K562 (cell line): ENCODE measurements at regions not wholly inside any gene's neighbourhood (a gene's known extent, or its start where the extent isn't known, plus 50 kb on each side); places are given as distances from the start of the nearest gene placed in this dataset.

ENCODE experiments used
- CBX5 ChIP-seq: IDR thresholded peaks from 2 replicates; pipeline ENCODE4 v1.6.1; 2014; ENCODE audit warnings: low read depth, borderline replicate concordance
- CTCF ChIP-seq, 3 experiments: IDR thresholded peaks in 2 of 3; conservative IDR thresholded peaks in 1 of 3; 2 replicates each; pipeline ENCODE4 v1.5.1; 2011 to 2012; ENCODE audit warnings: low read length in 3 of 3, mild to moderate bottlenecking in 3 of 3, control low read depth in 2 of 3, improper control_type of control experiment in 1 of 3, inconsistent platforms in 1 of 3, low read depth in 1 of 3, mixed read lengths in 1 of 3, moderate library complexity in 1 of 3; ENCODE audit not compliant: insufficient read depth in 2 of 3
- NELFE ChIP-seq: IDR thresholded peaks from 2 replicates; pipeline ENCODE4 v1.6.1; 2011; ENCODE audit warnings: mild to moderate bottlenecking; ENCODE audit not compliant: insufficient read depth, insufficient read length
- POLR2A ChIP-seq: fragments of 450-650 bp; conservative IDR thresholded peaks from 2 replicates; pipeline ENCODE4 v1.6.1; 2016
- POLR2AphosphoS5 ChIP-seq: IDR thresholded peaks from 2 replicates; pipeline ENCODE4 v1.6.1; 2011; ENCODE audit warnings: mild to moderate bottlenecking, low read depth, low read length, moderate library complexity; ENCODE audit not compliant: control insufficient read depth, insufficient read depth
- RAD21 ChIP-seq, 2 experiments: fragments of 250-450 bp in 1 of 2; fragments of 450-650 bp in 1 of 2; sonication (Bioruptor Pico) in 1 of 2; formaldehyde crosslinking in 1 of 2; IDR thresholded peaks in 1 of 2; conservative IDR thresholded peaks in 1 of 2; 2 replicates each; pipeline versions ENCODE4 v1.4.0 to v1.8.0; 2020 to 2022; ENCODE audit warnings: mild to moderate bottlenecking in 2 of 2, moderate library complexity in 1 of 2
- SREBF1 ChIP-seq: fragments of 150-350 bp; IDR thresholded peaks from 2 replicates; pipeline ENCODE4 v1.6.1; 2014; ENCODE audit warnings: antibody characterized with exemption, low read depth, low read length, borderline replicate concordance
- SREBF2 ChIP-seq: sonication (generic); formaldehyde crosslinking; IDR thresholded peaks from 2 replicates; pipeline ENCODE4 v1.4.0; 2020; ENCODE audit warnings: mild to moderate bottlenecking, missing genetic modification reagents

- TF ChIP-seq NELFE, result no peak
- no peak for TF ChIP-seq SREBF1
- TF ChIP-seq POLR2AphosphoS5, result no peak
- no peak for TF ChIP-seq SREBF2 (CRISPR knock-in tag)
- no peak for TF ChIP-seq CBX5
- TF ChIP-seq CTCF (IDR thresholded peaks at IDR 0.05 in 2 of 3, conservative IDR thresholded peaks at IDR 0.05 in 1 of 3; ENCODE audit: insufficient read depth in 2 of 3, low read depth in 1 of 3, low read length in 3 of 3), result no peak
- TF ChIP-seq POLR2A, result no peak
- no peak for TF ChIP-seq RAD21 (CRISPR knock-in tag; conservative IDR thresholded peaks at IDR 0.05 in 1 of 2, IDR thresholded peaks at IDR 0.05 in 1 of 2)
Observed at GRCh38 chr17:72370819-72371218, 250.0 kb downstream of the SOX9 start.
